Caki2 (cell line): ENCODE measurements at regions not wholly inside any gene's neighbourhood (a gene's known extent, or its start where the extent isn't known, plus 50 kb on each side); places are given as distances from the start of the nearest gene placed in this dataset.
"Not testable (repeated sequence)": the region's sequence is repeated elsewhere in the genome, so short reads cannot be mapped to it uniquely, and the experiment has no call there.

Experiments used
- DNase-seq: peaks from one replicate; pipeline ENCODE4 v3.0.0-alpha.2; 2015; ENCODE audit warnings: low read depth
- in situ Hi-C: cut with HindIII; loops from 2 replicates; pipeline ENCODE4 v1.10.0; 2016; ENCODE audit warnings: low sequenced_read_pairs, low pct_unique_long_range_greater_than_20kb, mixed read lengths

- DNase-seq, result peak; percentile 0
- in situ Hi-C loops, result not testable (repeated sequence)
Observed at GRCh38 chrY:4035801-4036511, 457.1 kb downstream of the TGIF2LY start.
